K562 (cell line): ENCODE measurements at regions not wholly inside any gene's neighbourhood (a gene's known extent, or its start where the extent isn't known, plus 50 kb on each side); places are given as distances from the start of the nearest gene placed in this dataset.

Experiments
- CBFB ChIP-seq: sonication (generic); formaldehyde crosslinking; IDR thresholded peaks from 2 replicates; pipeline ENCODE4 v1.4.0; 2020; ENCODE audit warnings: mild to moderate bottlenecking, missing genetic modification reagents
- CBX8 ChIP-seq: fragments of 200-600 bp; sonication (generic); IDR thresholded peaks from 2 replicates; pipeline ENCODE4 v1.6.1; 2012; ENCODE audit warnings: borderline replicate concordance, mixed run types, low read depth, mild to moderate bottlenecking, moderate library complexity, mixed read lengths, low read length, control low read depth, inconsistent platforms; ENCODE audit not compliant: poor library complexity, severe bottlenecking; ENCODE audit errors: extremely low read depth
- MIER1 ChIP-seq: fragments of 450-650 bp; IDR thresholded peaks from 2 replicates; pipeline ENCODE4 v1.6.1; 2016; ENCODE audit warnings: antibody characterized with exemption, mild to moderate bottlenecking, low read depth
- MTA1 ChIP-seq: fragments of 450-650 bp; IDR thresholded peaks from 2 replicates; pipeline ENCODE4 v1.6.1; 2017; ENCODE audit warnings: borderline replicate concordance
- NBN ChIP-seq: fragments of 450-650 bp; IDR thresholded peaks from 2 replicates; pipeline ENCODE4 v1.6.1; 2016; ENCODE audit warnings: low read depth, mild to moderate bottlenecking
- NCOR1 ChIP-seq: fragments of 450-650 bp; IDR thresholded peaks from 2 replicates; pipeline ENCODE4 v1.6.1; 2016; ENCODE audit warnings: mild to moderate bottlenecking, moderate library complexity
- NFRKB ChIP-seq: fragments of 450-650 bp; IDR thresholded peaks from 2 replicates; pipeline ENCODE4 v1.6.1; 2016; ENCODE audit warnings: low read depth
- NFXL1 ChIP-seq: fragments of 450-650 bp; formaldehyde crosslinking; IDR thresholded peaks from 2 replicates; pipeline ENCODE4 v1.4.0; 2021; ENCODE audit warnings: mild to moderate bottlenecking
- SAFB2 ChIP-seq: fragments of 200-400 bp; formaldehyde crosslinking; IDR thresholded peaks from 2 replicates; pipeline ENCODE4 v1.6.1; 2018; ENCODE audit warnings: borderline replicate concordance, low read length, low read depth, moderate library complexity; ENCODE audit not compliant: severe bottlenecking
- SP2 ChIP-seq: IDR thresholded peaks from 2 replicates; pipeline ENCODE4 v1.6.1; 2011; ENCODE audit warnings: mild to moderate bottlenecking, low read depth, low read length, moderate library complexity; ENCODE audit not compliant: poor library complexity, severe bottlenecking; ENCODE audit errors: extremely low read depth
- TFAM ChIP-seq: fragments of 250-450 bp; sonication (Bioruptor Pico); conservative IDR thresholded peaks from 2 replicates; pipeline ENCODE4 v1.5.0; 2021; ENCODE audit warnings: mild to moderate bottlenecking, moderate library complexity
- ZNF134 ChIP-seq: fragments of 250-450 bp; sonication (Bioruptor Pico); conservative IDR thresholded peaks from 2 replicates; pipeline ENCODE4 v1.4.0; 2020
- ZNF431 ChIP-seq: sonication (generic); formaldehyde crosslinking; IDR thresholded peaks from 2 replicates; pipeline ENCODE4 v1.8.0; 2022; ENCODE audit warnings: mild to moderate bottlenecking, missing genetic modification reagents
- ZNF586 ChIP-seq: fragments of 450-650 bp; formaldehyde crosslinking; conservative IDR thresholded peaks from 2 replicates; pipeline ENCODE4 v1.4.0; 2020; ENCODE audit warnings: mild to moderate bottlenecking, moderate library complexity
- ZNF717 ChIP-seq: fragments of 250-450 bp; sonication (Bioruptor Pico); IDR thresholded peaks from 2 replicates; pipeline ENCODE4 v1.5.0; 2021
- ZNF79 ChIP-seq: fragments of 250-450 bp; sonication (Bioruptor Pico); IDR thresholded peaks from 2 replicates; pipeline ENCODE4 v1.4.0; 2020; ENCODE audit warnings: low read depth, mild to moderate bottlenecking, moderate library complexity
- TF ChIP-seq, protein P1 (sequence below): fragments of 250-450 bp; sonication (Bioruptor Pico); IDR thresholded peaks from 2 replicates; pipeline ENCODE4 v1.8.0; 2022; ENCODE audit warnings: moderate library complexity, mild to moderate bottlenecking, inconsistent platforms
- TF ChIP-seq, protein P2 (sequence below): sonication (generic); formaldehyde crosslinking; IDR thresholded peaks from 2 replicates; pipeline ENCODE4 v1.5.0; 2020; ENCODE audit warnings: missing genetic modification reagents
- TF ChIP-seq, protein P3 (sequence below): IDR thresholded peaks from 2 replicates; pipeline ENCODE4 v1.6.1; 2011; ENCODE audit warnings: borderline replicate concordance, low read depth, mild to moderate bottlenecking, moderate library complexity, low read length; ENCODE audit not compliant: insufficient read depth, poor library complexity, severe bottlenecking
- TF ChIP-seq, protein P4 (sequence below), 2 experiments: fragments of 450-650 bp in 1 of 2; sonication (generic) in 1 of 2; formaldehyde crosslinking in 1 of 2; IDR thresholded peaks in 1 of 2; conservative IDR thresholded peaks in 1 of 2; 2 replicates each; pipeline versions ENCODE4 v1.6.1 to v1.8.1; 2016 to 2023; ENCODE audit warnings: mild to moderate bottlenecking in 2 of 2, moderate library complexity in 2 of 2, inconsistent platforms in 1 of 2, missing genetic modification reagents in 1 of 2
- TF ChIP-seq, protein P5 (sequence below): fragments of 250-450 bp; sonication (Bioruptor Pico); IDR thresholded peaks from 2 replicates; pipeline ENCODE4 v1.4.0; 2020; ENCODE audit warnings: mild to moderate bottlenecking, moderate library complexity

DNA sequence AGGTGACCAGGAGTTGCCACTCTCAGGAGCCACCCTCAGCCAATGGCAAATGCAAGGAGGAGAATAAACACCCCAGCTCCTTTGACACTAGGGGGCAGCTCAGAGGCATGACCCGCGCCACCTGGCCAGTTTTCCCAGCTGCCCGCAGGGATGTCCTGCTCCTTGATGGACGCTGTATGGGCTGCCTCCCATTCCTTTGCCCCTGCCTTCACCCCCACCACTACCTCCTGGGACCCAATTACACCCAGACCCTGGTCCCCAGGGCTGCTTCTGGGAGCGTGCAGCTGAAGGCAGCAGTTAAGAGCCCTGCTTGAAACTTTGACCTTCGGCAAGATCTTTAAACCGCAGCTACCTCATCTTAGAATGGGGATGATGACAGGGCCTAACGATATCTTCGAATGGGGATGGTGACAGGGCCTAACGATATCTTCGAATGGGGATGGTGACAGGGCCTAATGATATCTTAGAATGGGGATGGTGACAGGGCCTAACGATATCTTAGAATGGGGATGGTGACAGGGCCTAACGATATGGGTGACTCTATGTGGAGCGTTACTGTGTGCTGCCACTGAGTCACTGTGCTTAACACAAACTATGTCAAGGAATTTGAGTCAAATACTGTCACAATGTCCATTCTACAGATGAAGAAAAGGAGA is 163.0 kb upstream of the KAZN start (continued):
- TF ChIP-seq, protein P1, sequence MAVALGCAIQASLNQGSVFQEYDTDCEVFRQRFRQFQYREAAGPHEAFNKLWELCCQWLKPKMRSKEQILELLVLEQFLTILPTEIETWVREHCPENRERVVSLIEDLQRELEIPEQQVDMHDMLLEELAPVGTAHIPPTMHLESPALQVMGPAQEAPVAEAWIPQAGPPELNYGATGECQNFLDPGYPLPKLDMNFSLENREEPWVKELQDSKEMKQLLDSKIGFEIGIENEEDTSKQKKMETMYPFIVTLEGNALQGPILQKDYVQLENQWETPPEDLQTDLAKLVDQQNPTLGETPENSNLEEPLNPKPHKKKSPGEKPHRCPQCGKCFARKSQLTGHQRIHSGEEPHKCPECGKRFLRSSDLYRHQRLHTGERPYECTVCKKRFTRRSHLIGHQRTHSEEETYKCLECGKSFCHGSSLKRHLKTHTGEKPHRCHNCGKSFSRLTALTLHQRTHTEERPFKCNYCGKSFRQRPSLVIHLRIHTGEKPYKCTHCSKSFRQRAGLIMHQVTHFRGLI (CRISPR knock-in tag) = peak; percentile 69; the same call in 1 of the 2 replicates
- no peak for TF ChIP-seq CBX8
- TF ChIP-seq ZNF586 (CRISPR knock-in tag) = no peak
- TF ChIP-seq, protein P2, sequence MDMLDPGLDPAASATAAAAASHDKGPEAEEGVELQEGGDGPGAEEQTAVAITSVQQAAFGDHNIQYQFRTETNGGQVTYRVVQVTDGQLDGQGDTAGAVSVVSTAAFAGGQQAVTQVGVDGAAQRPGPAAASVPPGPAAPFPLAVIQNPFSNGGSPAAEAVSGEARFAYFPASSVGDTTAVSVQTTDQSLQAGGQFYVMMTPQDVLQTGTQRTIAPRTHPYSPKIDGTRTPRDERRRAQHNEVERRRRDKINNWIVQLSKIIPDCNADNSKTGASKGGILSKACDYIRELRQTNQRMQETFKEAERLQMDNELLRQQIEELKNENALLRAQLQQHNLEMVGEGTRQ (CRISPR knock-in tag) = no peak
- TF ChIP-seq SAFB2 = no peak
- no peak for TF ChIP-seq SP2
- TF ChIP-seq MTA1 = no peak
- TF ChIP-seq, protein P3, sequence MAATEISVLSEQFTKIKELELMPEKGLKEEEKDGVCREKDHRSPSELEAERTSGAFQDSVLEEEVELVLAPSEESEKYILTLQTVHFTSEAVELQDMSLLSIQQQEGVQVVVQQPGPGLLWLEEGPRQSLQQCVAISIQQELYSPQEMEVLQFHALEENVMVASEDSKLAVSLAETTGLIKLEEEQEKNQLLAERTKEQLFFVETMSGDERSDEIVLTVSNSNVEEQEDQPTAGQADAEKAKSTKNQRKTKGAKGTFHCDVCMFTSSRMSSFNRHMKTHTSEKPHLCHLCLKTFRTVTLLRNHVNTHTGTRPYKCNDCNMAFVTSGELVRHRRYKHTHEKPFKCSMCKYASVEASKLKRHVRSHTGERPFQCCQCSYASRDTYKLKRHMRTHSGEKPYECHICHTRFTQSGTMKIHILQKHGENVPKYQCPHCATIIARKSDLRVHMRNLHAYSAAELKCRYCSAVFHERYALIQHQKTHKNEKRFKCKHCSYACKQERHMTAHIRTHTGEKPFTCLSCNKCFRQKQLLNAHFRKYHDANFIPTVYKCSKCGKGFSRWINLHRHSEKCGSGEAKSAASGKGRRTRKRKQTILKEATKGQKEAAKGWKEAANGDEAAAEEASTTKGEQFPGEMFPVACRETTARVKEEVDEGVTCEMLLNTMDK = peak; percentile 4
- no peak for TF ChIP-seq ZNF134
- TF ChIP-seq NCOR1 = peak; percentile 81
- 0 out of 2 replicates have a peak, but pooled peaks have one; percentile 68 for TF ChIP-seq NFRKB
- no peak for TF ChIP-seq ZNF79
- no peak for TF ChIP-seq ZNF431 (CRISPR knock-in tag)
- TF ChIP-seq, protein P4, sequence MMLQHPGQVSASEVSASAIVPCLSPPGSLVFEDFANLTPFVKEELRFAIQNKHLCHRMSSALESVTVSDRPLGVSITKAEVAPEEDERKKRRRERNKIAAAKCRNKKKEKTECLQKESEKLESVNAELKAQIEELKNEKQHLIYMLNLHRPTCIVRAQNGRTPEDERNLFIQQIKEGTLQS (IDR thresholded peaks at IDR 0.05) = peak; percentile 85
- TF ChIP-seq, protein P4 (CRISPR knock-in tag; conservative IDR thresholded peaks at IDR 0.05) = peak; percentile 72; the same call in 1 of the 2 replicates
- TF ChIP-seq NFXL1 (CRISPR knock-in tag) = peak; percentile 66; the same call in 1 of the 2 replicates
- peak; percentile 94 for TF ChIP-seq CBFB (CRISPR knock-in tag)
- no peak for TF ChIP-seq TFAM (CRISPR knock-in tag)
- no peak for TF ChIP-seq ZNF717 (CRISPR knock-in tag)
- TF ChIP-seq, protein P5, sequence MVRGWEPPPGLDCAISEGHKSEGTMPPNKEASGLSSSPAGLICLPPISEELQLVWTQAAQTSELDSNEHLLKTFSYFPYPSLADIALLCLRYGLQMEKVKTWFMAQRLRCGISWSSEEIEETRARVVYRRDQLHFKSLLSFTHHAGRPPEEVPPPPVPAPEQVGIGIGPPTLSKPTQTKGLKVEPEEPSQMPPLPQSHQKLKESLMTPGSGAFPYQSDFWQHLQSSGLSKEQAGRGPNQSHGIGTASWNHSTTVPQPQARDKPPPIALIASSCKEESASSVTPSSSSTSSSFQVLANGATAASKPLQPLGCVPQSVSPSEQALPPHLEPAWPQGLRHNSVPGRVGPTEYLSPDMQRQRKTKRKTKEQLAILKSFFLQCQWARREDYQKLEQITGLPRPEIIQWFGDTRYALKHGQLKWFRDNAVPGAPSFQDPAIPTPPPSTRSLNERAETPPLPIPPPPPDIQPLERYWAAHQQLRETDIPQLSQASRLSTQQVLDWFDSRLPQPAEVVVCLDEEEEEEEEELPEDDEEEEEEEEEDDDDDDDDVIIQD (CRISPR knock-in tag) = peak; percentile 55; the same call in 1 of the 2 replicates
- TF ChIP-seq NBN = 0 out of 2 replicates have a peak, but pooled peaks have one; percentile 44
- no peak for TF ChIP-seq MIER1
